ENCODE measurements at regions not wholly inside any gene's neighbourhood (a gene's known extent, or its start where the extent isn't known, plus 50 kb on each side); places are given as distances from the start of the nearest gene placed in this dataset.

DNA sequence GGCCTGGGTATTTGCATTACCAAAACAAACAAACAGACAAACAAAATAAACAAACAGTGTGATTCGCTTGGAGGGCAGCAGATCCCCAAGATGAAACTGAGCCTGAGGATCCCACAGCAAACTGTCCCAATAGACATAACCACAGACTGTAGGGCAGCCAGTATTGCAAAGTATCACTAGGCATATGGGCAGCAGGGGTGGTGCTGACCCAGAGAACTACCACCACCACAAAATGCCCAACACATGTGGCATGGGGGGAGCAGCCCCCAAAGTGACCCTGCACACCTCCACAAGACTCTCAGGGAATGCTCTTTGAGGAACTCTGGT is 330.1 kb downstream of the CYRIA start:
- Histone ChIP-seq H3K4me1 (ENCODE audit: control insufficient read depth, insufficient read depth, low read length) (no peaks in the 10 kb centered on the region), H4K8ac (ENCODE audit: low read depth in 2 of 2, low read length in 2 of 2) (no peak overlapping the region), H3K14ac (replicated peaks; ENCODE audit: low read depth, low read length) (no peak overlapping the region), H3K4me3 (ENCODE audit: insufficient read depth, low read depth, low read length) (no peak overlapping the region), H3K4me2 (ENCODE audit: low read depth, low read length) (no peak overlapping the region), H2BK20ac (ENCODE audit: low read depth, low read length) (no peak overlapping the region), H3K4ac (ENCODE audit: low read depth, low read length) (no peak overlapping the region), H3K18ac (ENCODE audit: low read depth, low read length) (no peak overlapping the region), H3K9ac (ENCODE audit: low read depth, low read length) (no peak overlapping the region), H4K20me1 (ENCODE audit: insufficient read depth, low read length) (no peaks in the 10 kb centered on the region), H2BK5ac (ENCODE audit: low read depth, low read length, poor library complexity, severe bottlenecking) (no peak overlapping the region), H3K27ac (ENCODE audit: insufficient read depth, low read length) (no peak overlapping the region), H4K5ac (ENCODE audit: low read depth, low read length) (no peak overlapping the region), H3K79me1 (ENCODE audit: low read depth in 1 of 2, low read length in 2 of 2) (no peaks in the 10 kb centered on the region), H2BK15ac (ENCODE audit: low read depth, low read length) (no peak overlapping the region), H2AK5ac (ENCODE audit: low read depth, low read length) (no peak overlapping the region), H4K91ac (ENCODE audit: insufficient read depth, low read depth, low read length) (no peak overlapping the region), H3K9me1 (ENCODE audit: insufficient read depth, low read length) (no peaks in the 10 kb centered on the region), H3K27me3 (ENCODE audit: control insufficient read depth, insufficient read depth, low read length) (no peaks in the 10 kb centered on the region), H2AFZ (replicated peaks; ENCODE audit: low read length, poor library complexity) (no peak overlapping the region), H3K36me3 (ENCODE audit: control insufficient read depth, insufficient read depth, low read length) (no peaks in the 10 kb centered on the region), H3K56ac (ENCODE audit: extremely low read depth, insufficient read depth, low read length) (no peak overlapping the region), H2BK120ac (ENCODE audit: low read depth, low read length) (no peak overlapping the region), H2AK9ac (replicated peaks; ENCODE audit: low read depth, low read length, poor library complexity) (no peak overlapping the region), H3K9me3 (ENCODE audit: control insufficient read depth, insufficient read depth, low read length) (peaks cover 18% of the 10 kb centered on the region), H3K23ac (ENCODE audit: low read depth, low read length) (no peak overlapping the region)
- no CpG with 5 or more reads among the region's 1 CpG for WGBS, 2 experiments (ENCODE audit: extremely low coverage in 2 of 2, insufficient read length in 1 of 2)
- TF ChIP-seq, protein P1, sequence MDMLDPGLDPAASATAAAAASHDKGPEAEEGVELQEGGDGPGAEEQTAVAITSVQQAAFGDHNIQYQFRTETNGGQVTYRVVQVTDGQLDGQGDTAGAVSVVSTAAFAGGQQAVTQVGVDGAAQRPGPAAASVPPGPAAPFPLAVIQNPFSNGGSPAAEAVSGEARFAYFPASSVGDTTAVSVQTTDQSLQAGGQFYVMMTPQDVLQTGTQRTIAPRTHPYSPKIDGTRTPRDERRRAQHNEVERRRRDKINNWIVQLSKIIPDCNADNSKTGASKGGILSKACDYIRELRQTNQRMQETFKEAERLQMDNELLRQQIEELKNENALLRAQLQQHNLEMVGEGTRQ (IDR thresholded peaks at IDR 0.05; ENCODE audit: low read depth, low read length): no peak
- TF ChIP-seq CEBPB (IDR thresholded peaks at IDR 0.05; ENCODE audit: low read depth, low read length): no peak
- TF ChIP-seq MXI1 (IDR thresholded peaks at IDR 0.05; ENCODE audit: borderline replicate concordance, low read depth, low read length): no peak
- ATAC-seq (ENCODE audit: low read depth) (no peak), DNase-seq (no peak)
- intact Hi-C loops (cut with micrococcal nuclease) (no loop called here), dilution Hi-C loops (cut with HindIII; ENCODE audit: low sequenced_read_pairs, unreplicated experiment) (no loop called here), in situ Hi-C loops (cut with MboI; ENCODE audit: low sequenced_read_pairs) (no loop called here)
- ChIA-PET POLR2A (ENCODE audit: unreplicated experiment) (no interaction called here), CTCF (no interaction called here)
- no TSS peak for BruUV-seq (replicated peaks)

Data from IMR-90 (cell line).